PC-9 (cell line): ENCODE measurements at regions not wholly inside any gene's neighbourhood (a gene's known extent, or its start where the extent isn't known, plus 50 kb on each side); places are given as distances from the start of the nearest gene placed in this dataset.
"Not testable (repeated sequence)": the region's sequence is repeated elsewhere in the genome, so short reads cannot be mapped to it uniquely, and the experiment has no call there.

Experiments used
- BruUV-seq: library from RNA; stranded (reverse); fragments of 400-500 nt; replicated peaks from 2 replicates; lab custom pipeline; 2021; lab: Mats Ljungman, UMichigan
- CTCF ChIA-PET: fragments of 300-600 bp; sonication (Branson Sonifier 250); formaldehyde crosslinking; loops from one replicate; lab custom pipeline; 2022; ENCODE audit warnings: antibody characterized with exemption; lab: Charles Lee
- POLR2A ChIA-PET: fragments of 300-600 bp; sonication (Branson Sonifier 250); formaldehyde crosslinking; loops from one replicate; lab custom pipeline; 2022; ENCODE audit warnings: antibody characterized with exemption; ENCODE audit not compliant: unreplicated experiment; lab: Charles Lee
- DNase-seq, 2 experiments: peaks; one replicate each; pipeline versions ENCODE4 v3.0.0 to v3.0.0-alpha.2; 2015 to 2022; ENCODE audit warnings: mixed read lengths in 1 of 2
- H2AFZ ChIP-seq: fragments of 200-600 bp; sonication (generic); 2 replicates; pipeline ENCODE4 v1.8.1; 2017; ENCODE audit warnings: antibody characterized with exemption
- H3F3A ChIP-seq: fragments of 200-600 bp; sonication (generic); 2 replicates; pipeline ENCODE4 v1.8.1; 2017; ENCODE audit warnings: antibody characterized with exemption, mild to moderate bottlenecking, low read depth; ENCODE audit not compliant: insufficient read depth
- H3K27ac ChIP-seq: fragments of 200-600 bp; sonication (generic); 2 replicates; pipeline ENCODE4 v1.6.1; 2016; ENCODE audit warnings: mixed run types
- H3K27me3 ChIP-seq: fragments of 200-600 bp; sonication (generic); 2 replicates; pipeline ENCODE4 v1.6.1; 2016; ENCODE audit warnings: low read depth, mixed run types; ENCODE audit not compliant: insufficient read depth
- H3K36me3 ChIP-seq: fragments of 200-600 bp; sonication (generic); 2 replicates; pipeline ENCODE4 v1.6.1; 2016; ENCODE audit warnings: low read depth, mixed run types
- H3K4me1 ChIP-seq: fragments of 200-600 bp; sonication (generic); replicated peaks from 2 replicates; pipeline ENCODE4 v1.6.1; 2016; ENCODE audit warnings: mixed run types; ENCODE audit not compliant: insufficient read depth
- H3K4me2 ChIP-seq: fragments of 200-600 bp; sonication (generic); 2 replicates; pipeline ENCODE4 v1.6.1; 2017; ENCODE audit warnings: mixed run types
- H3K4me3 ChIP-seq: fragments of 200-600 bp; sonication (generic); 2 replicates; pipeline ENCODE4 v1.6.1; 2016; ENCODE audit warnings: mixed run types
- H3K79me2 ChIP-seq: fragments of 200-600 bp; sonication (generic); 2 replicates; pipeline ENCODE4 v1.6.1; 2017; ENCODE audit warnings: low read depth, mixed run types
- H3K9me2 ChIP-seq: fragments of 200-600 bp; sonication (generic); 2 replicates; pipeline ENCODE4 v1.8.1; 2017; ENCODE audit warnings: mild to moderate bottlenecking; ENCODE audit not compliant: insufficient read depth
- H3K9me3 ChIP-seq: fragments of 200-600 bp; sonication (generic); 2 replicates; pipeline ENCODE4 v1.8.1; 2016; ENCODE audit warnings: low read depth; ENCODE audit not compliant: insufficient read depth
- H4K20me1 ChIP-seq: fragments of 200-600 bp; sonication (generic); 2 replicates; pipeline ENCODE4 v1.8.1; 2017; ENCODE audit not compliant: insufficient read depth
- CTCF ChIP-seq: fragments of 200-600 bp; sonication (generic); conservative IDR thresholded peaks from 2 replicates; pipeline ENCODE4 v1.6.1; 2017; ENCODE audit warnings: mixed run types, antibody characterized with exemption, mild to moderate bottlenecking, moderate library complexity
- EZH2 ChIP-seq: fragments of 200-600 bp; sonication (generic); IDR thresholded peaks from 2 replicates; pipeline ENCODE4 v1.8.0; 2017; ENCODE audit warnings: antibody characterized with exemption, low read depth
- intact Hi-C: fragments of 100-400 bp; cut with micrococcal nuclease; formaldehyde crosslinking; loops from one replicate; pipeline ENCODE4 v1.10.0; 2022; ENCODE audit not compliant: unreplicated experiment

- no peak overlapping the region for H3K4me2 ChIP-seq
- no peaks in the 10 kb centered on the region for H3K9me2 ChIP-seq
- no peaks in the 10 kb centered on the region for H3K79me2 ChIP-seq
- intact Hi-C loops: no loop called here
- no peak for DNase-seq
- CTCF ChIA-PET: no interaction called here
- TF ChIP-seq EZH2 (no peak), CTCF (no peak)
- BruUV-seq: no TSS peak
- H3K9me3 ChIP-seq: no peaks in the 10 kb centered on the region
- POLR2A ChIA-PET: no interaction called here
- no peaks in the 10 kb centered on the region for H4K20me1 ChIP-seq
- no peak overlapping the region for H3K4me3 ChIP-seq
- H3K36me3 ChIP-seq: no peaks in the 10 kb centered on the region
- H3F3A ChIP-seq: no peaks in the 10 kb centered on the region
- H2AFZ ChIP-seq: no peak overlapping the region
- H3K27me3 ChIP-seq: peaks cover 59% of the 10 kb centered on the region
- H3K27ac ChIP-seq: no peak overlapping the region
- no peaks in the 10 kb centered on the region for H3K4me1 ChIP-seq
Measured at GRCh38 chr14:105927096-105928060, 401.0 kb downstream of the TMEM121 start.

- H3K4me1 ChIP-seq, H3K9me2 ChIP-seq, H3K9me3 ChIP-seq, H3K4me3 ChIP-seq, H4K20me1 ChIP-seq, H3K27ac ChIP-seq, POLR2A ChIA-PET, CTCF ChIA-PET, H3K79me2 ChIP-seq, H3F3A ChIP-seq, H3K4me2 ChIP-seq, DNase-seq, BruUV-seq, intact Hi-C loops, H3K36me3 ChIP-seq, H2AFZ ChIP-seq: not testable (repeated sequence)
- peaks cover 61% of the 10 kb centered on the region for H3K27me3 ChIP-seq
Measured at GRCh38 chr14:105928171-105929111, 402.1 kb downstream of the TMEM121 start.

GRCh38 chr14:105929327-105930081, 403.1 kb downstream of the TMEM121 start:
- CTCF ChIA-PET: no interaction called here
- no peaks in the 10 kb centered on the region for H3K9me3 ChIP-seq

More at GRCh38 chr14:105929327-105930081, 403.1 kb downstream of the TMEM121 start:
- POLR2A ChIA-PET: no interaction called here
- DNase-seq: no peak
- H3K79me2 ChIP-seq: no peaks in the 10 kb centered on the region
- TF ChIP-seq CTCF (no peak), EZH2 (no peak)
- no peaks in the 10 kb centered on the region for H3K4me1 ChIP-seq
- H3K4me2 ChIP-seq: no peak overlapping the region
- intact Hi-C loops: no loop called here
- H3K4me3 ChIP-seq: no peak overlapping the region
- no peaks in the 10 kb centered on the region; the same call in 1 of the 2 replicates for H4K20me1 ChIP-seq
- H3F3A ChIP-seq: no peaks in the 10 kb centered on the region
- H3K27me3 ChIP-seq: peaks cover 69% of the 10 kb centered on the region
- no TSS peak for BruUV-seq
- no peaks in the 10 kb centered on the region for H3K36me3 ChIP-seq
- no peak overlapping the region for H3K27ac ChIP-seq
- H2AFZ ChIP-seq: no peak overlapping the region
- H3K9me2 ChIP-seq: no peaks in the 10 kb centered on the region
